ENCODE measurements at regions not wholly inside any gene's neighbourhood (a gene's known extent, or its start where the extent isn't known, plus 50 kb on each side); places are given as distances from the start of the nearest gene placed in this dataset.

DNA sequence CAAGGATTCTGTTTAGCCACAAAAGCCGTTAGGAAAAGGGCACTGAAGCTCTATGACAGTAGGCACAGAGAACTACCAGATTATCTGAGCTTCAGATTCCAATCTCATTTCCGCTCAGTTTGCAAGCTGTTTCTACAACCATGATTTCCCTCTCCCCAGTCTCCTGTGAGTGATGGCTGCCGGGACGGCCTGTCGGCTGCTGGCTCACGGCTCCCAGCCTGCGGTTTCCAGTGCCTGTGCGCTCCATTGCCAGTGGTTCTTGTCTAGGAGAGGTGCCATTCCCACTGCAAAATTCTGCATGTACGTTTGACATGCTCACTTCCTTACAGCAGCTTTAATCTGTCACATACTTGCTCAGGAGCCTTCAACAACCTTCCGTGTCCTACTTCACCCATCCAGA is 429.1 kb upstream of the FRG1 start:
- no peak overlapping the region for H3K27ac ChIP-seq

DNA sequence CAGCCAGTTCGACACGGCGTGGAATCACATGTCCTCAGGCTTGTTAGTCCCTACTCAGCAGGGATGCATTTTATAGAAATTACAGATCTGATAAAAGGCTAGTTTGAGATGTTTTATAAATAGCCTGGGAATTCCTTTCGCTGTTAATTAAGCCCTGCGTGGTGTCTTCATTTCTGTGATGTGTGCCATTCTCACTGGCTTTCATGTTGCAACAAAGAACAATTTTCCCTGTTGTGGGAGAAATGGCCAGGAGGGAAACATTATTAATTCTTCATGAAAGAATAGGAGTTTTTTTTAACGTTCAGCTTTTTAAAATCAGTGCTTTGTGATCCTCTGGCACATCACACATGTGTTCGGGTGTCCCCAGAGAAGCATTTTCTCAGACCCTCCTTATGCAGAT is 427.3 kb upstream of the FRG1 start:
- Histone ChIP-seq H4K20me1 (ENCODE audit: insufficient read depth) (no peaks in the 10 kb centered on the region), H3K79me2 (ENCODE audit: insufficient read depth, low read depth) (no peaks in the 10 kb centered on the region), H3K4me2 (no peak overlapping the region), H3K27ac (no peak overlapping the region), H2AFZ (ENCODE audit: low read depth) (no peak overlapping the region), H3K27me3 (ENCODE audit: insufficient read depth, low read depth) (no peaks in the 10 kb centered on the region), H3K9ac (no peak overlapping the region), H3K4me3 (IDR thresholded peaks at IDR 0.05; ENCODE audit: insufficient read depth, low read depth, low read length) (no peak overlapping the region), H3K4me1 (ENCODE audit: low read depth, poor library complexity, severe bottlenecking) (no peaks in the 10 kb centered on the region), H3K36me3 (ENCODE audit: insufficient read depth) (no peaks in the 10 kb centered on the region)
- TF ChIP-seq, protein P1, sequence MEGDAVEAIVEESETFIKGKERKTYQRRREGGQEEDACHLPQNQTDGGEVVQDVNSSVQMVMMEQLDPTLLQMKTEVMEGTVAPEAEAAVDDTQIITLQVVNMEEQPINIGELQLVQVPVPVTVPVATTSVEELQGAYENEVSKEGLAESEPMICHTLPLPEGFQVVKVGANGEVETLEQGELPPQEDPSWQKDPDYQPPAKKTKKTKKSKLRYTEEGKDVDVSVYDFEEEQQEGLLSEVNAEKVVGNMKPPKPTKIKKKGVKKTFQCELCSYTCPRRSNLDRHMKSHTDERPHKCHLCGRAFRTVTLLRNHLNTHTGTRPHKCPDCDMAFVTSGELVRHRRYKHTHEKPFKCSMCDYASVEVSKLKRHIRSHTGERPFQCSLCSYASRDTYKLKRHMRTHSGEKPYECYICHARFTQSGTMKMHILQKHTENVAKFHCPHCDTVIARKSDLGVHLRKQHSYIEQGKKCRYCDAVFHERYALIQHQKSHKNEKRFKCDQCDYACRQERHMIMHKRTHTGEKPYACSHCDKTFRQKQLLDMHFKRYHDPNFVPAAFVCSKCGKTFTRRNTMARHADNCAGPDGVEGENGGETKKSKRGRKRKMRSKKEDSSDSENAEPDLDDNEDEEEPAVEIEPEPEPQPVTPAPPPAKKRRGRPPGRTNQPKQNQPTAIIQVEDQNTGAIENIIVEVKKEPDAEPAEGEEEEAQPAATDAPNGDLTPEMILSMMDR (conservative IDR thresholded peaks at IDR 0.05; ENCODE audit: low read depth, low read length): no peak

More for the DNA sequence above, 429.1 kb upstream of the FRG1 start:
- H3K36me3 ChIP-seq (ENCODE audit: insufficient read depth): no peaks in the 10 kb centered on the region
- no peaks in the 10 kb centered on the region for H3K79me2 ChIP-seq (ENCODE audit: insufficient read depth, low read depth)
- H2AFZ ChIP-seq (ENCODE audit: low read depth): no peak overlapping the region
- H3K4me2 ChIP-seq: no peak overlapping the region
- no peaks in the 10 kb centered on the region for H4K20me1 ChIP-seq (ENCODE audit: insufficient read depth)
- H3K4me1 ChIP-seq (ENCODE audit: low read depth, poor library complexity, severe bottlenecking): no peaks in the 10 kb centered on the region
- no peak overlapping the region for H3K9ac ChIP-seq
- TF ChIP-seq, protein P1 (conservative IDR thresholded peaks at IDR 0.05; ENCODE audit: low read depth, low read length): no peak
- no peaks in the 10 kb centered on the region for H3K27me3 ChIP-seq (ENCODE audit: insufficient read depth, low read depth)
- H3K4me3 ChIP-seq (IDR thresholded peaks at IDR 0.05; ENCODE audit: insufficient read depth, low read depth, low read length): no peak overlapping the region

DNA sequence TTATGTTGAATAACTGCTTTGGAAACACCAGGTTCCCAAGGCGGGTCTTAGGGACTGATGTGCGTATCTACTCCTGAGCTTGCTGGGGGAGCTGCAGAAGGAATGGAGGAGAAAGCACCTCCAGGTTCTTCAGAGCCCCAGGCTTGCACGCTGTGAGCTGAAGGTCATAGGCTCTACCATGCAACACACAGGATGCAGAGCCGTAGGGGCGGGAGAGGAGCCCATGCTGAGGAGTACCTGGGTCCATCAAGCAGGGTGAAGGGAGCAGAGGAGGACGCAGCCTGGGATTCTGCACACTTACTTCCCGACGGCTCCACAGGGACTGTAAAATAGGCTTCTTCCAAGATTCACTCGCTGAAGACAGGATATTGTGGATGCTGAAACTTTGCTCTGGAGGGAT is 426.5 kb upstream of the FRG1 start:
- Histone ChIP-seq H2AFZ (ENCODE audit: low read depth) (no peak overlapping the region), H3K36me3 (ENCODE audit: insufficient read depth) (no peaks in the 10 kb centered on the region), H3K27ac (no peak overlapping the region), H3K4me2 (no peak overlapping the region), H4K20me1 (ENCODE audit: insufficient read depth) (no peaks in the 10 kb centered on the region), H3K4me1 (ENCODE audit: low read depth, poor library complexity, severe bottlenecking) (no peaks in the 10 kb centered on the region), H3K4me3 (IDR thresholded peaks at IDR 0.05; ENCODE audit: insufficient read depth, low read depth, low read length) (no peak overlapping the region), H3K9ac (no peak overlapping the region), H3K27me3 (ENCODE audit: insufficient read depth, low read depth) (no peaks in the 10 kb centered on the region), H3K79me2 (ENCODE audit: insufficient read depth, low read depth) (no peaks in the 10 kb centered on the region)
- TF ChIP-seq, protein P1 (conservative IDR thresholded peaks at IDR 0.05; ENCODE audit: low read depth, low read length): no peak

DNA sequence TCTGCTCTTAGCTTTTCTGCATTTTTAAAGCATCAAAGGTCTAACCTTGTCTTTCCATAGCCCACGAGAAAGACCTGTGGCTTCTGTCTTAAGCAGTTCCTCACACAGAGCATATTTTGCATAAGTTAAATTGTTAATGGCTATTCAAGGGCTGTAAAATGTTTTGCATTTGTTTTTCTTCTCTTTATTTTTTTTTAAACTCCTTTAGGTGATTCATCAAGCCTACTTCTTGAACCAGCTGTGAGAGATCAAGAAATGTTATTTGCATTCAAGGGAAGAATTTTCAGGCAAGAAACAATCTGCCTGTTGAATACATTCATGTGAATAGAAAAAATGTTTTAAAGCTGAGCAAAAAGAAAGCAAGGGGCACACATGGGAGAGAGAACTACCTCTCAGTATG is 423.8 kb upstream of the FRG1 start:
- Histone ChIP-seq H3K4me3 (IDR thresholded peaks at IDR 0.05; ENCODE audit: insufficient read depth, low read depth, low read length) (no peak overlapping the region), H3K36me3 (ENCODE audit: insufficient read depth) (no peaks in the 10 kb centered on the region), H4K20me1 (ENCODE audit: insufficient read depth) (no peaks in the 10 kb centered on the region), H3K27me3 (ENCODE audit: insufficient read depth, low read depth) (no peaks in the 10 kb centered on the region), H3K27ac (no peak overlapping the region), H3K79me2 (ENCODE audit: insufficient read depth, low read depth) (no peaks in the 10 kb centered on the region), H3K9ac (no peak overlapping the region), H3K4me2 (no peak overlapping the region), H3K4me1 (ENCODE audit: low read depth, poor library complexity, severe bottlenecking) (no peaks in the 10 kb centered on the region), H2AFZ (ENCODE audit: low read depth) (no peak overlapping the region)
- TF ChIP-seq, protein P1 (conservative IDR thresholded peaks at IDR 0.05; ENCODE audit: low read depth, low read length): no peak
